Hepatocyte (in vitro differentiated cells): ENCODE measurements at regions not wholly inside any gene's neighbourhood (a gene's known extent, or its start where the extent isn't known, plus 50 kb on each side); places are given as distances from the start of the nearest gene placed in this dataset.
"Not testable (repeated sequence)": the region's sequence is repeated elsewhere in the genome, so short reads cannot be mapped to it uniquely, and the experiment has no call there.

Experiments
- DNase-seq: peaks from one replicate; pipeline ENCODE4 v3.0.0-alpha.2; 2016; ENCODE audit warnings: low spot score
- H2AFZ ChIP-seq: fragments of 200-600 bp; sonication (generic); 2 replicates; pipeline ENCODE4 v1.6.0; 2016; ENCODE audit warnings: antibody characterized with exemption, mild to moderate bottlenecking
- H3K27ac ChIP-seq: fragments of 200-600 bp; sonication (generic); 2 replicates; pipeline ENCODE4 v1.5.1; 2016; ENCODE audit warnings: mild to moderate bottlenecking
- H3K27me3 ChIP-seq: fragments of 200-600 bp; sonication (generic); 2 replicates; pipeline ENCODE4 v1.6.1; 2016
- H3K36me3 ChIP-seq: fragments of 200-600 bp; sonication (generic); replicated peaks from 2 replicates; pipeline ENCODE4 v1.5.1; 2016; ENCODE audit warnings: low read depth; ENCODE audit not compliant: insufficient read depth
- H3K4me1 ChIP-seq: fragments of 200-600 bp; sonication (generic); 2 replicates; pipeline ENCODE4 v1.5.1; 2016; ENCODE audit warnings: mild to moderate bottlenecking, moderate library complexity; ENCODE audit not compliant: insufficient read depth
- H3K4me2 ChIP-seq: fragments of 200-600 bp; sonication (generic); 2 replicates; pipeline ENCODE4 v1.6.0; 2016
- H3K4me3 ChIP-seq: fragments of 200-600 bp; sonication (generic); 2 replicates; pipeline ENCODE4 v1.5.1; 2016; ENCODE audit warnings: mild to moderate bottlenecking
- H3K79me2 ChIP-seq: fragments of 200-600 bp; sonication (generic); 2 replicates; pipeline ENCODE4 v1.6.0; 2017; ENCODE audit warnings: mild to moderate bottlenecking
- H3K9me2 ChIP-seq: fragments of 200-600 bp; sonication (generic); replicated peaks from 2 replicates; pipeline ENCODE4 v1.6.0; 2017; ENCODE audit warnings: mild to moderate bottlenecking; ENCODE audit not compliant: insufficient read depth
- H3K9me3 ChIP-seq: fragments of 200-600 bp; sonication (generic); 2 replicates; pipeline ENCODE4 v1.5.1; 2016; ENCODE audit warnings: low read depth, mild to moderate bottlenecking
- H4K20me1 ChIP-seq: fragments of 200-600 bp; sonication (generic); 2 replicates; pipeline ENCODE4 v1.6.0; 2016; ENCODE audit warnings: mild to moderate bottlenecking; ENCODE audit not compliant: insufficient read depth, poor library complexity, severe bottlenecking
- CTCF ChIP-seq: fragments of 200-600 bp; sonication (generic); IDR thresholded peaks from 2 replicates; pipeline ENCODE4 v1.5.1; 2016; ENCODE audit warnings: antibody characterized with exemption, mild to moderate bottlenecking; ENCODE audit not compliant: poor library complexity
- EZH2 ChIP-seq: fragments of 200-600 bp; sonication (generic); IDR thresholded peaks from 2 replicates; pipeline ENCODE4 v1.6.1; 2016; ENCODE audit warnings: antibody characterized with exemption, mild to moderate bottlenecking, borderline replicate concordance
- EZH2phosphoT487 ChIP-seq: fragments of 200-600 bp; sonication (generic); IDR thresholded peaks from one replicate; pipeline ENCODE4 v1.6.1; 2018; ENCODE audit warnings: antibody characterized with exemption, mild to moderate bottlenecking, low read depth, moderate library complexity; ENCODE audit not compliant: unreplicated experiment, severe bottlenecking
- WGBS: methylation state at CpG from one replicate; pipeline ENCODE4 v1.1.6; 2016; ENCODE audit warnings: low lambda C conversion rate; ENCODE audit errors: missing lambda C conversion rate; 5-methylcytosine and 5-hydroxymethylcytosine counted together

GRCh38 chr6:19939926-19940325 lies 102.8 kb downstream of the ID4 start:
- H3K9me2 ChIP-seq, H4K20me1 ChIP-seq, H3K27ac ChIP-seq, H3K4me2 ChIP-seq, H3K4me3 ChIP-seq, H3K27me3 ChIP-seq, H2AFZ ChIP-seq, H3K79me2 ChIP-seq, H3K9me3 ChIP-seq, H3K36me3 ChIP-seq, H3K4me1 ChIP-seq, DNase-seq: not testable (repeated sequence)
- WGBS, result no CpG with 5 or more reads among the region's 28 CpGs

GRCh38 chr6:19943042-19943441 lies 105.9 kb downstream of the ID4 start:
- H3K9me2 ChIP-seq, result no peaks in the 10 kb centered on the region
- no peak overlapping the region for H2AFZ ChIP-seq
- no peak overlapping the region for H3K4me2 ChIP-seq
- no peak for DNase-seq
- H3K36me3 ChIP-seq, result no peaks in the 10 kb centered on the region
- H3K27me3 ChIP-seq, result no peaks in the 10 kb centered on the region
- no peaks in the 10 kb centered on the region for H4K20me1 ChIP-seq
- H3K4me3 ChIP-seq, result no peak overlapping the region
- TF ChIP-seq CTCF (no peak), EZH2 (no peak), EZH2phosphoT487 (no peak)
- no peak overlapping the region for H3K27ac ChIP-seq
- H3K4me1 ChIP-seq, result no peaks in the 10 kb centered on the region
- no peaks in the 10 kb centered on the region for H3K9me3 ChIP-seq
- H3K79me2 ChIP-seq, result no peaks in the 10 kb centered on the region

GRCh38 chr6:19945843-19946358 lies 108.7 kb downstream of the ID4 start:
- Histone ChIP-seq H2AFZ (no peak overlapping the region), H3K9me3 (no peaks in the 10 kb centered on the region), H3K27ac (no peak overlapping the region), H3K27me3 (no peaks in the 10 kb centered on the region), H3K4me2 (no peak overlapping the region), H3K4me3 (no peak overlapping the region), H3K36me3 (no peaks in the 10 kb centered on the region), H4K20me1 (no peaks in the 10 kb centered on the region), H3K79me2 (no peaks in the 10 kb centered on the region), H3K9me2 (no peaks in the 10 kb centered on the region), H3K4me1 (no peaks in the 10 kb centered on the region)
- 91% methylated on average over 3 of the region's 3 CpGs for WGBS
- DNase-seq, result no peak
- no peak for TF ChIP-seq EZH2phosphoT487
- no peak for TF ChIP-seq CTCF
- no peak for TF ChIP-seq EZH2

DNA sequence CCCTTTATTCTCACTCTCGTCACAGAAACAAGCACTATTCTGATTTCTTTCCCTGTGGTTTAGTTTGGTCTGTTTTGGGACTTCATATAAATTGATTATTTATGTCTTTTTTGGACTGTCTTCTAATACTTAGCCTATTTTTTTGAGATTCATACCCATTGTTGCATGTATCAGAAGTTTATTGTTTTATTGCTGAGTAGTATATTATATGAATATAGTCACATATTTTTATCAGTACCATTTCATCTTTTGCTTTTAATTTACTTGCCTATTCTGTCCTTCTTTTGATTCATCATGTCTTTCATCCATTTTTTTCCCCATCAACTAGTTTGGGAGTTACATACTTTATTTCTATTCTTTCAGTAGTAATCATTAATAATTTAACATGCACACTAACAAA lies 112.0 kb downstream of the ID4 start:
- Histone ChIP-seq H3K9me2 (no peaks in the 10 kb centered on the region), H3K4me3 (no peak overlapping the region), H3K27me3 (no peaks in the 10 kb centered on the region), H3K36me3 (no peaks in the 10 kb centered on the region), H3K4me2 (no peak overlapping the region), H3K4me1 (no peaks in the 10 kb centered on the region), H4K20me1 (no peaks in the 10 kb centered on the region), H3K79me2 (no peaks in the 10 kb centered on the region), H3K27ac (no peak overlapping the region), H2AFZ (no peak overlapping the region), H3K9me3 (no peaks in the 10 kb centered on the region)
- 92% methylated on average over 1 of the region's 1 CpG for WGBS
- DNase-seq, result no peak
- TF ChIP-seq EZH2, result no peak
- TF ChIP-seq CTCF, result no peak
- TF ChIP-seq EZH2phosphoT487, result no peak
